GM21825 (cell line): ENCODE measurements at regions not wholly inside any gene's neighbourhood (a gene's known extent, or its start where the extent isn't known, plus 50 kb on each side); places are given as distances from the start of the nearest gene placed in this dataset.
A peak's percentile ranks its signal among the peaks of the same experiment; 100 is the strongest.
"Not testable (repeated sequence)": the region's sequence is repeated elsewhere in the genome, so short reads cannot be mapped to it uniquely, and the experiment has no call there.

ENCODE experiments used
- ATAC-seq: cut with Tn5 transposase; IDR thresholded peaks from one replicate; pipeline ENCODE4 v1.9.1; 2021; ENCODE audit warnings: mild to moderate bottlenecking, moderate library complexity; ENCODE audit not compliant: unreplicated experiment

- ATAC-seq = no peak
These were observed 799.1 kb downstream of the DIAPH3 start for GRCh38 chr13:59364641-59365085.

DNA sequence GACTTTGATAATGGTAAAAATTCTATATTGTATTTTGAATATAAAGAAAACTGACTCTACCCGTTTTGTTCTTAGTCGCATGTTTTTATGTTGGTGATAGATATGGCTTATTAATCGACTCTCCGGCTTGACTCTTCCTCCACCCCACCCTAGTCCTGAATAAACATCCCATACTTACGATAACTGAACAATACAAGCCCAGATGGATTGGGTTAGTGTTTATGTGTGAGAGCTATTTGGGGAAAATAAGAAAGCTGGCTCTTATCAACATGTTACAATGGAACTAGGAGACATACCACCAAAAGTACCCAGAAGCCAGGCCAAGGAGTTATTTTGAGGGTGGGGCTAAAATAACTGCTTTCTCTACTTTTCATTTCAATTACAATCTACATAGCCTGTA lies 796.3 kb downstream of the DIAPH3 start:
- no peak for ATAC-seq

DNA sequence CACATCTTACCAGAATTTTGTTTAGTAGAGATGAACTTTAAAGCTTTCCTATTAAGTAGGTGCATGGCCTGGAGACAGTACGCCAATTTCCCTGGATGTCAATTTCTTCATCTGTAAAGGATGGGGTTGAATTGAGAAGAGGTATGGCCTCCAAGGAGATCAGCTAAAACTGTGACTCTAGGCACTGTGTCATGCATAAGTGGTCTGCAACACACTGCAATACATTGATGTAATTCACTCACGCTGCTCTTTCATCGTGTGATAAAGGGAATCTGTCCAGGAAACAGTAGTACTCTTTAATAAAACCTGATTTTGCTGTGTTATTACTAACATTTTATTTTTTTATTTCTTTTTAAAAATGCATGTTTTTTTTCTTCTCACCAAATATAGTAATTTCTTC lies 795.8 kb downstream of the DIAPH3 start:
- no peak for ATAC-seq

GRCh38 chr13:59368693-59369092 lies 795.0 kb downstream of the DIAPH3 start:
- no peak for ATAC-seq

DNA sequence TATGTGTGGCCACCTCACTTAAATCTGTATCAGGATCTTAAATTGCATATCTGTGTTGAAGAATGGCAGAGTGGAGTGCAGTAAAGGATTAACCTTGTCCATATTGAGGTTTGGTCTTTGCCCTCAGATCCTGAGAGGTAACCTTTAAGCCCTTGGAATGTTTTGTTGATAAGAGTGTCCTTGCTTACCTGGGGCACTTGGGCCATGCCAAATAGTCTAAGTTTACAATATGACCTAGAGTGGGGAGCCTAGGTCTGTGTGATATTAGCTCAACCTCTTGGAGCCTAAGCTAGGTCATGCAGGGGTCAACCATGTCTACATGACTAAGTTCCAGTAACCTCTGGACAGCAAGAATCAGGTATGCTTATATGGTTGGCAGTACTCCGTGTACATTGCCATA lies 792.5 kb downstream of the DIAPH3 start:
- ATAC-seq = no peak

DNA sequence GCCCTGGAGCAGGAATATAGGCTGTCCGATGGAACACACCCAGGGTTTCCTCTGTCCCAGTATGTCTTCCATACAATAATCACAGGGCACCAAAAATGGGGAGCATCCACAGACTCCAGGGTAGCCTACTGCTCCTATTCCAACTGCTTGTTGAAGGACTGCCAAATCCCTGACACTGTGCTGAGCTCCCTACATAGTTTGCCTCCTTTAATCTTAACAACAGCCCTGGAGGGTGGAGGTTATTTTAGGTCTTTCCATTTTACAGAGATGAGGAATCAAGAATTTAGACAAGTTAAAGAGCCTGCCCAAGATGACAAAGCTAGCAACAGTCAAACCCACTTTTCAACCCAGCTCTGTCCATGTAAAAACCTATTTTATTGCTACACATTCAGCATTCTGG lies 790.4 kb downstream of the DIAPH3 start:
- ATAC-seq = no peak

- ATAC-seq = no peak
These were observed 789.0 kb downstream of the DIAPH3 start for GRCh38 chr13:59374691-59375090.

- no peak for ATAC-seq
These were observed 779.6 kb downstream of the DIAPH3 start for GRCh38 chr13:59384154-59384553.

- ATAC-seq = peak; percentile 99
These were observed 772.0 kb downstream of the DIAPH3 start for GRCh38 chr13:59391696-59392095.

GRCh38 chr13:59392328-59392727 lies 771.4 kb downstream of the DIAPH3 start:
- ATAC-seq = peak; percentile 5

- no peak for ATAC-seq
These were observed 769.2 kb downstream of the DIAPH3 start for GRCh38 chr13:59394496-59394895.

- no peak for ATAC-seq
These were observed 765.6 kb downstream of the DIAPH3 start for GRCh38 chr13:59398127-59398526.

DNA sequence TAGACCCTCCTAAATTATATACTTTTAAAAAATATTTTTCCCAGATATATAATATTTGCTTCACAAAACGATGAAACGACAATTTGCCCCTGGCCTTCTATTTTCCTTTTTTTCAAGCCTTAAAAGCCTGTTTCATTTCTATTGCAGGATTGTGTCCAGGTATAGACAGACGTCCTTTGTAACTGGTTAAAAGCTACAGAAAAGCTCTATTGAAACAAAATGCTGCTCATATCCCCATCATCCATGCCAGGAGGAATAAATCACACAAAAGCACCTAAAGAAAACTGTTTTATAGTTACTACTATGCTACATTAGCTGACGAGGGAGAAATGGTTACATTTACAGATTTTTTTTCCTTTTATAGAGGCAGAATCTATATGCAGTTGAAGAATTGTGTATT lies 765.1 kb downstream of the DIAPH3 start:
- no peak for ATAC-seq

- ATAC-seq = no peak
These were observed 764.2 kb downstream of the DIAPH3 start for GRCh38 chr13:59399513-59399912.

DNA sequence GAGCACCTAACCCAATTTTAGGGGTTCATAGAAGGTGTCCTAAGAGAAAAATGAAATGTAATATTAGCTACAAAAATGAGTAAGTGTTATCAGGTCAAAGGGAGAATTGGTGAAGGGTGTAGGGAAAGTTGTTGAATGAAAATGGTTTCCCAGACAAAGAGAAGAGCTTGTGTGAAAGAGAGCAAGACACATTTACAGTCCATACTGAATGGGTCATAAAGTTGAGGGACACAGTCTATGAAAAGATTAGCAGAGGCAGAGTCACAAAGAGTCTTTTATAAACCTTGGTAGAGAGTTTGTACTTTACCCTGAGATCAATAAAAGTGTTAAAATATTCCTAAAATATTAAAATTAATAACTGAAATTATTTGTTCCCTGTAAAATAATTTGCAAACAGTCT lies 759.4 kb downstream of the DIAPH3 start:
- ATAC-seq = no peak

DNA sequence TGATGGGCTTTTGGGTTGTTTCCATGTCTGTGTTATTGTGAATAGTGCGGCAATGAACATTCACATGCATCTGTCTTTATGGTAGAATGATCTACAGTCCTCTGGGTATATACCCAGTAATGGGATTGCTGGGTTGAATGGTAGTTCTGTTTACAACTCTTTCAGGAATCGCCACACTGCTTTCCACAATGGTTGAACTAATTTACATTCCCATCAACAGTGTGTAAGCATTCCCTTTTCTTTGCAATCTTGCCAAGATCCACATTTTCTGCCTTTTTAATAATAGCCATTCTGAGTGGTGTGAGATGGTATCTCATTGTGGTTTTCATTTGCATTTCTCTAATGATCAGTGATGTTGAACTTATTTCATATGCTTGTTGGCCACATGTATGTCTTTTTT lies 756.5 kb downstream of the DIAPH3 start:
- not testable (repeated sequence) for ATAC-seq

DNA sequence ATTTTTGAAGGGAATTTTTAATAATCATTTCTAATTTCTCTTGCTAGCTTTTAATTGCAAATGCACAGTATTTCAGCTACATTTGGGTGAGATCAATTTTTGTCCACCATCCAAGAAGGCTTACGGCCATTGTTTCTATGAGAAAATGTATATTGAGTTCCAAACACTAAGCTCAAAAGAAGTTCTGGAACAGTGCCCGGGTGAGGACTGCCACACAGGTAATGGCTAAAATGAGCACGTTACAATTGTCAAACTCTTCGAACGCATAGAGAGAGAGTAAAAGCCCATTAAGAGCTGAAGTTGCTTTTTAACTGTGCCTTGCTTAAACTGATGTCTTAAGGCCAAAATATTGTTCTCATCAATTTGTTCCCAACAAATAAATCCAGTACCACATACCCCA lies 755.0 kb downstream of the DIAPH3 start:
- ATAC-seq = no peak

GRCh38 chr13:59409211-59409610 lies 754.5 kb downstream of the DIAPH3 start:
- ATAC-seq = no peak

DNA sequence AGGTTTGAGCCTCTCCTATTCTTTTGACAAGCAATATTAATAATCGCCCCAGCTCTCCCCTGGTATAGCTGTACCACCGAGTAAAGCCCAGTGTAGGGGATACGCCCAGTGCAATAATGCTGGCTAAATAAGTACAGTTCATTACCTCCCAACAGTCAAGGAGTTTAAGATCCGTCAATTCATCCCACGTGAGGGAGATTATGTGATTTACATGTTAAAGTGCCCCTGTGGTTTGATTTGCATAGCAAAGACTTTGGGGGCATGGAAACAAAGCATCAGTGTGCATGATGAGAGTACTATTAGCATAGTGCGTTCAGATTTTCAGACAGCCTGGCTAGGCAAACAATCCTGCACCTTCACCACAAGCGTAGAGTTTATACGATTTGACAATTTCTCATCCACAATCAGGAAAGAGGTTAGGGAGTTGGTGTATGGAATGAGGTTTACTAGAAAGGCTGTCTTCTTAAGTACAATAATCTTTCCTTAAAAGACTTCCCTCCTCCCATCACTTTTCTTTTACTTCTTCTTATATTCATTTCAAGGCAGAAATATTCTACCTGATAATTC lies 754.0 kb downstream of the DIAPH3 start:
- ATAC-seq = no peak

DNA sequence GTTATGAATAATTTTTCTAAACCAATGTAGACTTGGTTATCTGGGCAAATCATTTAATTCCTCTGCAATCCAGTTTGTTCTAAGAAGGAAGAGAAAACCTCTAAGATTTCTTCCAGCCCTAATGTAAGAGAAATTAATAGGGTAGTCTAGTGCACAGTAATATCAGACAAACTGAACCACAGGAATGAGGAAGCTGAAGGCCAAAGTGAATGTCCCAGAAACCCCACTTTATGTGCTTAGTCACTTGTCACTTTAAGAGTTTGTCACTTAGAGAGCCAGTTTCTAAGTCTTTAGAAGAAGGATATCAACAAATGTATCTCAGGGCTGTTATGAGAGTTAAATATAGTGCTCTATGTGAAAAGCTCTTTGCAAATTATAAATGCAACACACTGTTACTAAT lies 750.6 kb downstream of the DIAPH3 start:
- ATAC-seq = peak; percentile 68

GRCh38 chr13:59414006-59414405 lies 749.7 kb downstream of the DIAPH3 start:
- ATAC-seq = no peak

DNA sequence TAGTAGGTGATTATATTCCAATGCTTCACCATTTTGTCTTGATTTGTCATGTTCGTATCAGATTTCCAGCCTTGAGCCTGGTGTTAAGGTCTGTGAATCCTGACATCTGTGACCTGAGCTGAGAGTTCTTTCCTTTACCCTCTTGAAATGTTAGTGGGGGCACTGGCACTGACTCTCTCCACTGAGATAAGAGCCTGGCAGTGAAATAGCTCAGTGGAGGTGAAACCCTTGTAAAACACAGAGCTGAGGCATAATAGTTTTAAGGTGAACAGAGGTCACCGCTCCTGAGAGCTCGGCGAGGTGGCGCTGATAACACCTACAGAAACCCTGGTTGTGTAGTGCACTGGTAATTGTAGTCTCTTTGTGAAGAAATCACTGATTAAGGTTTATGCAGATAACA lies 748.2 kb downstream of the DIAPH3 start:
- ATAC-seq = no peak

DNA sequence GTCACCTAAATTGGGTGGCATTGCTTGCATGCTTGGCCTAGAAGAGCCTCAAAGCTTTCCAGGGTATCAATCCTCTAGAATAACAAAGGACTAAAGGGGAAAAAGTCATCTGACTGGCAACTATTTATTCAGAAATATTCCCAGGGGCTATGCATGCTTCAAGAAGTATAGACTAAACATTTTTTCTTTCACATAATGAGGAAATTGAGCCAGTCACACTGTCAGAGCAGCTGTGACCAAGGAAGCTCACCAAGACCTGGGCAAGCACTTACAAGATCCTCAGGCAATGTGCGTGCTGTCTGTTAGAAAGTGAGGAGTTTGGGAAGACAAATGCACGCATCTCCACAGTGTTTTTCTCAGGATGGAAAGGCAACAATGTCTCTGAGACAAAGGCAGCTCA lies 747.2 kb downstream of the DIAPH3 start:
- ATAC-seq = no peak
